GM18951 (cell line): ENCODE measurements at regions not wholly inside any gene's neighbourhood (a gene's known extent, or its start where the extent isn't known, plus 50 kb on each side); places are given as distances from the start of the nearest gene placed in this dataset.

Experiments used
- POLR2A ChIP-seq: IDR thresholded peaks from 4 replicates; pipeline ENCODE4 v1.6.1; 2011; ENCODE audit warnings: mild to moderate bottlenecking; ENCODE audit not compliant: insufficient read length, insufficient read depth; ENCODE audit errors: extremely low read depth
- in situ Hi-C: fragments of 300-500 bp; cut with MboI; formaldehyde crosslinking; loops from one replicate; pipeline ENCODE4 v1.12.0; 2022; ENCODE audit warnings: low sequenced_read_pairs, mixed read lengths, inconsistent platforms; ENCODE audit not compliant: unreplicated experiment

- in situ Hi-C loops = no loop called here
- no peak for TF ChIP-seq POLR2A
Measured at GRCh38 chr13:76239031-76239680, 603.0 kb downstream of the LMO7 start.

GRCh38 chr13:76231522-76232167 lies 595.5 kb downstream of the LMO7 start:
- in situ Hi-C loops = no loop called here
- no peak for TF ChIP-seq POLR2A

- in situ Hi-C loops = no loop called here
- no peak for TF ChIP-seq POLR2A
Measured at GRCh38 chr13:76229281-76229680, 593.2 kb downstream of the LMO7 start.

- TF ChIP-seq POLR2A = no peak
- in situ Hi-C loops = no loop called here
Measured at GRCh38 chr13:76226941-76227340, 590.8 kb downstream of the LMO7 start.

GRCh38 chr13:76225815-76226489 lies 589.8 kb downstream of the LMO7 start:
- in situ Hi-C loops = no loop called here

GRCh38 chr13:76223999-76224398 lies 587.9 kb downstream of the LMO7 start:
- TF ChIP-seq POLR2A = no peak
- in situ Hi-C loops = no loop called here

More at GRCh38 chr13:76225815-76226489, 589.8 kb downstream of the LMO7 start:
- no peak for TF ChIP-seq POLR2A

- in situ Hi-C loops = no loop called here
- TF ChIP-seq POLR2A = no peak
Measured at GRCh38 chr13:76223565-76223964, 587.4 kb downstream of the LMO7 start.

- in situ Hi-C loops = no loop called here
Measured at GRCh38 chr13:76222511-76222910, 586.4 kb downstream of the LMO7 start.

GRCh38 chr13:76216729-76217128 lies 580.6 kb downstream of the LMO7 start:
- TF ChIP-seq POLR2A = no peak
- in situ Hi-C loops = no loop called here

More at GRCh38 chr13:76222511-76222910, 586.4 kb downstream of the LMO7 start:
- no peak for TF ChIP-seq POLR2A

- TF ChIP-seq POLR2A = no peak
- in situ Hi-C loops = no loop called here
Measured at GRCh38 chr13:76214001-76214400, 577.9 kb downstream of the LMO7 start.

- no peak for TF ChIP-seq POLR2A
- in situ Hi-C loops = no loop called here
Measured at GRCh38 chr13:76213423-76213904, 577.3 kb downstream of the LMO7 start.

- in situ Hi-C loops = no loop called here
- TF ChIP-seq POLR2A = no peak
Measured at GRCh38 chr13:76210262-76210661, 574.1 kb downstream of the LMO7 start.

- in situ Hi-C loops = no loop called here
- TF ChIP-seq POLR2A = no peak
Measured at GRCh38 chr13:76198568-76199163, 562.5 kb downstream of the LMO7 start.
